PC-9 (cell line): ENCODE measurements at regions not wholly inside any gene's neighbourhood (a gene's known extent, or its start where the extent isn't known, plus 50 kb on each side); places are given as distances from the start of the nearest gene placed in this dataset.

Experiments used
- BruUV-seq: library from RNA; stranded (reverse); fragments of 400-500 nt; replicated peaks from 2 replicates; lab custom pipeline; 2021; lab: Mats Ljungman, UMichigan
- CTCF ChIA-PET: fragments of 300-600 bp; sonication (Branson Sonifier 250); formaldehyde crosslinking; loops from one replicate; lab custom pipeline; 2022; ENCODE audit warnings: antibody characterized with exemption; lab: Charles Lee
- POLR2A ChIA-PET: fragments of 300-600 bp; sonication (Branson Sonifier 250); formaldehyde crosslinking; loops from one replicate; lab custom pipeline; 2022; ENCODE audit warnings: antibody characterized with exemption; ENCODE audit not compliant: unreplicated experiment; lab: Charles Lee
- DNase-seq, 2 experiments: peaks; one replicate each; pipeline versions ENCODE4 v3.0.0 to v3.0.0-alpha.2; 2015 to 2022; ENCODE audit warnings: mixed read lengths in 1 of 2
- H2AFZ ChIP-seq: fragments of 200-600 bp; sonication (generic); 2 replicates; pipeline ENCODE4 v1.8.1; 2017; ENCODE audit warnings: antibody characterized with exemption
- H3F3A ChIP-seq: fragments of 200-600 bp; sonication (generic); 2 replicates; pipeline ENCODE4 v1.8.1; 2017; ENCODE audit warnings: antibody characterized with exemption, mild to moderate bottlenecking, low read depth; ENCODE audit not compliant: insufficient read depth
- H3K27ac ChIP-seq: fragments of 200-600 bp; sonication (generic); 2 replicates; pipeline ENCODE4 v1.6.1; 2016; ENCODE audit warnings: mixed run types
- H3K27me3 ChIP-seq: fragments of 200-600 bp; sonication (generic); 2 replicates; pipeline ENCODE4 v1.6.1; 2016; ENCODE audit warnings: low read depth, mixed run types; ENCODE audit not compliant: insufficient read depth
- H3K36me3 ChIP-seq: fragments of 200-600 bp; sonication (generic); 2 replicates; pipeline ENCODE4 v1.6.1; 2016; ENCODE audit warnings: low read depth, mixed run types
- H3K4me1 ChIP-seq: fragments of 200-600 bp; sonication (generic); replicated peaks from 2 replicates; pipeline ENCODE4 v1.6.1; 2016; ENCODE audit warnings: mixed run types; ENCODE audit not compliant: insufficient read depth
- H3K4me2 ChIP-seq: fragments of 200-600 bp; sonication (generic); 2 replicates; pipeline ENCODE4 v1.6.1; 2017; ENCODE audit warnings: mixed run types
- H3K4me3 ChIP-seq: fragments of 200-600 bp; sonication (generic); 2 replicates; pipeline ENCODE4 v1.6.1; 2016; ENCODE audit warnings: mixed run types
- H3K79me2 ChIP-seq: fragments of 200-600 bp; sonication (generic); 2 replicates; pipeline ENCODE4 v1.6.1; 2017; ENCODE audit warnings: low read depth, mixed run types
- H3K9me2 ChIP-seq: fragments of 200-600 bp; sonication (generic); 2 replicates; pipeline ENCODE4 v1.8.1; 2017; ENCODE audit warnings: mild to moderate bottlenecking; ENCODE audit not compliant: insufficient read depth
- H3K9me3 ChIP-seq: fragments of 200-600 bp; sonication (generic); 2 replicates; pipeline ENCODE4 v1.8.1; 2016; ENCODE audit warnings: low read depth; ENCODE audit not compliant: insufficient read depth
- H4K20me1 ChIP-seq: fragments of 200-600 bp; sonication (generic); 2 replicates; pipeline ENCODE4 v1.8.1; 2017; ENCODE audit not compliant: insufficient read depth
- CTCF ChIP-seq: fragments of 200-600 bp; sonication (generic); conservative IDR thresholded peaks from 2 replicates; pipeline ENCODE4 v1.6.1; 2017; ENCODE audit warnings: mixed run types, antibody characterized with exemption, mild to moderate bottlenecking, moderate library complexity
- EZH2 ChIP-seq: fragments of 200-600 bp; sonication (generic); IDR thresholded peaks from 2 replicates; pipeline ENCODE4 v1.8.0; 2017; ENCODE audit warnings: antibody characterized with exemption, low read depth
- intact Hi-C: fragments of 100-400 bp; cut with micrococcal nuclease; formaldehyde crosslinking; loops from one replicate; pipeline ENCODE4 v1.10.0; 2022; ENCODE audit not compliant: unreplicated experiment

GRCh38 chr4:1542516-1543320 is 136.5 kb upstream of the NKX1-1 start:
- H3K27me3 ChIP-seq: peaks cover 49% of the 10 kb centered on the region
- H3K79me2 ChIP-seq: no peaks in the 10 kb centered on the region
- no peaks in the 10 kb centered on the region for H3K36me3 ChIP-seq
- no peaks in the 10 kb centered on the region for H3F3A ChIP-seq
- no peak overlapping the region for H3K27ac ChIP-seq
- no peaks in the 10 kb centered on the region for H3K9me2 ChIP-seq
- CTCF ChIA-PET: no interaction called here
- intact Hi-C loops: no loop called here
- TF ChIP-seq EZH2: no peak
- no peak for TF ChIP-seq CTCF
- POLR2A ChIA-PET: no interaction called here
- no peaks in the 10 kb centered on the region for H3K9me3 ChIP-seq
- no peak overlapping the region for H2AFZ ChIP-seq
- H4K20me1 ChIP-seq: no peaks in the 10 kb centered on the region
- no peak overlapping the region for H3K4me3 ChIP-seq
- no peak overlapping the region for H3K4me2 ChIP-seq
- DNase-seq: peak in 1 of 2 experiments; percentile 22
- no peaks in the 10 kb centered on the region for H3K4me1 ChIP-seq
- no TSS peak for BruUV-seq

GRCh38 chr4:1542226-1542490 is 135.9 kb upstream of the NKX1-1 start:
- Histone ChIP-seq H3K27ac (no peak overlapping the region), H3F3A (no peaks in the 10 kb centered on the region), H3K4me1 (no peaks in the 10 kb centered on the region), H2AFZ (no peak overlapping the region), H3K27me3 (peaks cover 43% of the 10 kb centered on the region), H3K9me3 (no peaks in the 10 kb centered on the region), H3K36me3 (no peaks in the 10 kb centered on the region), H3K9me2 (no peaks in the 10 kb centered on the region), H3K4me3 (no peak overlapping the region), H3K79me2 (no peaks in the 10 kb centered on the region), H3K4me2 (no peak overlapping the region), H4K20me1 (no peaks in the 10 kb centered on the region)
- CTCF ChIA-PET: no interaction called here
- intact Hi-C loops: no loop called here
- TF ChIP-seq CTCF: no peak
- no peak for TF ChIP-seq EZH2
- no TSS peak for BruUV-seq
- POLR2A ChIA-PET: no interaction called here
- no peak for DNase-seq

- no TSS peak for BruUV-seq
- Histone ChIP-seq H3K36me3 (no peaks in the 10 kb centered on the region), H3K79me2 (no peaks in the 10 kb centered on the region), H3F3A (no peaks in the 10 kb centered on the region), H4K20me1 (no peaks in the 10 kb centered on the region), H3K4me3 (no peak overlapping the region), H3K4me2 (no peak overlapping the region), H3K27me3 (peaks cover 41% of the 10 kb centered on the region), H3K9me3 (no peaks in the 10 kb centered on the region), H3K27ac (no peak overlapping the region), H2AFZ (no peak overlapping the region), H3K4me1 (no peaks in the 10 kb centered on the region), H3K9me2 (no peaks in the 10 kb centered on the region)
- POLR2A ChIA-PET: no interaction called here
- CTCF ChIA-PET: no interaction called here
- intact Hi-C loops: no loop called here
- DNase-seq: no peak
- no peak for TF ChIP-seq CTCF
- no peak for TF ChIP-seq EZH2
These were observed 135.4 kb upstream of the NKX1-1 start for GRCh38 chr4:1541449-1542225.
